ENCODE measurements at regions not wholly inside any gene's neighbourhood (a gene's known extent, or its start where the extent isn't known, plus 50 kb on each side); places are given as distances from the start of the nearest gene placed in this dataset.

- TF ChIP-seq CTCF (conservative IDR thresholded peaks at IDR 0.05) = no peak
- TF ChIP-seq EZH2 (IDR thresholded peaks at IDR 0.05; ENCODE audit: low read depth) = no peak
These were observed 389.6 kb upstream of the C1orf87 start for GRCh38 chr1:60463146-60463545.
